K562 (cell line): ENCODE measurements at regions not wholly inside any gene's neighbourhood (a gene's known extent, or its start where the extent isn't known, plus 50 kb on each side); places are given as distances from the start of the nearest gene placed in this dataset.

Experiments used
- ATAC-seq: fragments of 200-7000 bp; cut with Tn5 transposase; 3 replicates; pipeline ENCODE4 v1.9.1; 2020; ENCODE audit warnings: moderate library complexity
- BruUV-seq: library from RNA; stranded (reverse); fragments of 400-500 nt; replicated peaks from 2 replicates; lab custom pipeline; 2021; lab: Mats Ljungman, UMichigan
- CTCF ChIA-PET: fragments of 300-600 bp; formaldehyde crosslinking; extraction: SDS; loops from one replicate; lab custom pipeline; 2021; ENCODE audit warnings: low intra/inter-chr PET ratio; lab: Yijun Ruan, JAX
- POLR2A ChIA-PET: fragments of 300-600, 350-650 bp; sonication (Branson Sonifier 250); formaldehyde crosslinking; extraction: SDS; loops from one replicate; lab custom pipeline; 2021; ENCODE audit warnings: antibody characterized with exemption, inconsistent platforms; lab: Yijun Ruan, JAX
- DNase-seq, 4 experiments: peaks; one replicate each; pipeline versions ENCODE4 v3.0.0 to v3.0.0-alpha.2; 2011 to 2018; ENCODE audit warnings: low spot score in 3 of 4, mixed read lengths in 3 of 4; ENCODE audit errors: extremely low read depth in 1 of 4
- FAIRE-seq: peaks from 2 replicates; lab custom pipeline; 2011; peaks lifted over from hg19 to GRCh38; lab: Jason Lieb, UNC
- H2AFZ ChIP-seq: 2 replicates; pipeline ENCODE4 v1.6.0; 2011; ENCODE audit warnings: low read depth, low read length, control low read depth, inconsistent platforms
- H3K27ac ChIP-seq: fragments of 200-600 bp; 3 replicates; pipeline ENCODE4 v1.8.0; 2011; ENCODE audit warnings: low read depth, mild to moderate bottlenecking, control low read depth, inconsistent platforms, low read length, moderate library complexity, mixed read lengths; ENCODE audit errors: extremely low read depth
- H3K27me3 ChIP-seq, 2 experiments: fragments of 300-600 bp in 1 of 2; 2 replicates in 1 of 2; 3 replicates in 1 of 2; pipeline versions ENCODE4 v1.6.0 to v1.8.0; 2011; ENCODE audit warnings: inconsistent platforms in 2 of 2, low read length in 2 of 2, mild to moderate bottlenecking in 1 of 2, mixed read lengths in 1 of 2, moderate library complexity in 1 of 2; ENCODE audit not compliant: control insufficient read depth in 2 of 2, insufficient read depth in 2 of 2
- H3K36me3 ChIP-seq: fragments of 300-600 bp; 3 replicates; pipeline ENCODE4 v1.8.0; 2011; ENCODE audit warnings: mild to moderate bottlenecking, low read length, inconsistent platforms; ENCODE audit not compliant: control insufficient read depth, insufficient read depth
- H3K4me1 ChIP-seq, 2 experiments: fragments of 200-600 bp in 1 of 2; replicated peaks in 1 of 2; 2 replicates in 1 of 2; 3 replicates in 1 of 2; pipeline versions ENCODE4 v1.5.1 to v1.8.0; 2011; ENCODE audit warnings: inconsistent platforms in 2 of 2, low read length in 2 of 2, mild to moderate bottlenecking in 1 of 2, mixed read lengths in 1 of 2, moderate library complexity in 1 of 2; ENCODE audit not compliant: control insufficient read depth in 2 of 2, insufficient read depth in 2 of 2
- H3K4me2 ChIP-seq: 2 replicates; pipeline ENCODE4 v1.6.1; 2011; ENCODE audit warnings: low read length, control low read depth, inconsistent platforms, mixed read lengths; ENCODE audit not compliant: insufficient read depth
- H3K4me3 ChIP-seq: fragments of 200-600 bp; sonication (generic), shearing (Covaris generic); 2 replicates; pipeline ENCODE4 v1.5.1; 2016; ENCODE audit warnings: control low read depth, inconsistent platforms
- H3K79me2 ChIP-seq: fragments of 200-600 bp; 3 replicates; pipeline ENCODE4 v1.8.0; 2011; ENCODE audit warnings: low read length, inconsistent platforms; ENCODE audit not compliant: control insufficient read depth, insufficient read depth
- H3K9ac ChIP-seq, 2 experiments: 2 replicates each; pipeline versions ENCODE4 v1.6.0 to v1.6.1; 2011; ENCODE audit warnings: low read depth in 2 of 2, low read length in 2 of 2, control low read depth in 1 of 2, inconsistent platforms in 1 of 2, mild to moderate bottlenecking in 1 of 2, mixed read lengths in 1 of 2; ENCODE audit not compliant: insufficient read depth in 1 of 2
- H3K9me1 ChIP-seq: one replicate; pipeline ENCODE4 v1.6.0; 2011; ENCODE audit warnings: inconsistent platforms, mild to moderate bottlenecking, low read length, moderate library complexity; ENCODE audit not compliant: control insufficient read depth, insufficient read depth
- H3K9me3 ChIP-seq: replicated peaks from 2 replicates; pipeline ENCODE4 v1.5.1; 2011; ENCODE audit warnings: low read depth, low read length, inconsistent platforms; ENCODE audit not compliant: control insufficient read depth, insufficient read depth
- H4K20me1 ChIP-seq: replicated peaks from 2 replicates; pipeline ENCODE4 v1.6.1; 2011; ENCODE audit warnings: low read length, inconsistent platforms, mixed read lengths; ENCODE audit not compliant: control insufficient read depth, insufficient read depth
- EZH2 ChIP-seq: IDR thresholded peaks from 2 replicates; pipeline ENCODE4 v1.6.1; 2012; ENCODE audit warnings: low read depth, mild to moderate bottlenecking, inconsistent platforms, low read length, borderline replicate concordance
- FOXA1 ChIP-seq: fragments of 450-650 bp; IDR thresholded peaks from 2 replicates; pipeline ENCODE4 v1.6.1; 2016; ENCODE audit warnings: mild to moderate bottlenecking, borderline replicate concordance
- GATAD2A ChIP-seq: fragments of 450-650 bp; IDR thresholded peaks from 2 replicates; pipeline ENCODE4 v1.6.1; 2017
- PHF20 ChIP-seq: fragments of 450-650 bp; IDR thresholded peaks from 2 replicates; pipeline ENCODE4 v1.6.1; 2018; ENCODE audit not compliant: partially characterized antibody
- ZNF212 ChIP-seq: fragments of 450-650 bp; formaldehyde crosslinking; IDR thresholded peaks from 2 replicates; pipeline ENCODE4 v1.4.0; 2020; ENCODE audit warnings: mild to moderate bottlenecking
- ZNF507 ChIP-seq: conservative IDR thresholded peaks from 2 replicates; pipeline ENCODE4 v1.6.1; 2017; ENCODE audit warnings: missing genetic modification characterization, missing compliant biosample characterization
- WGBS: fragments of 100-300 bp; shearing (Covaris generic); methylation state at CpG from one replicate; pipeline ENCODE4 v1.1.6; 2016; ENCODE audit warnings: low coverage, mixed read lengths; ENCODE audit not compliant: insufficient coverage; ENCODE audit errors: missing lambda C conversion rate; 5-methylcytosine and 5-hydroxymethylcytosine counted together
- in situ Hi-C: fragments of 300-500 bp; cut with MboI; formaldehyde crosslinking; loops from 4 replicates; pipeline ENCODE4 v1.15.0; 2018; ENCODE audit warnings: inconsistent platforms, mixed read lengths
- intact Hi-C: fragments of 100-400 bp; cut with micrococcal nuclease; formaldehyde crosslinking; loops from 2 replicates; pipeline ENCODE4 v1.14.2; 2022
- TF ChIP-seq, protein P1 (sequence below): fragments of 200-800 bp; sonication (Bioruptor generic); IDR thresholded peaks from 2 replicates; pipeline ENCODE4 v1.6.1; 2016; ENCODE audit warnings: missing genetic modification characterization, missing compliant biosample characterization
- TF ChIP-seq, protein P2 (sequence below), 2 experiments: IDR thresholded peaks; 2 replicates each; pipeline ENCODE4 v1.6.1; 2012; ENCODE audit warnings: improper control_type of control experiment in 2 of 2, low read depth in 2 of 2, low read length in 2 of 2, borderline replicate concordance in 1 of 2
- TF ChIP-seq, protein P3 (sequence below): fragments of 450-650 bp; formaldehyde crosslinking; IDR thresholded peaks from 2 replicates; pipeline ENCODE4 v1.4.0; 2022; ENCODE audit warnings: missing genetic modification characterization

DNA sequence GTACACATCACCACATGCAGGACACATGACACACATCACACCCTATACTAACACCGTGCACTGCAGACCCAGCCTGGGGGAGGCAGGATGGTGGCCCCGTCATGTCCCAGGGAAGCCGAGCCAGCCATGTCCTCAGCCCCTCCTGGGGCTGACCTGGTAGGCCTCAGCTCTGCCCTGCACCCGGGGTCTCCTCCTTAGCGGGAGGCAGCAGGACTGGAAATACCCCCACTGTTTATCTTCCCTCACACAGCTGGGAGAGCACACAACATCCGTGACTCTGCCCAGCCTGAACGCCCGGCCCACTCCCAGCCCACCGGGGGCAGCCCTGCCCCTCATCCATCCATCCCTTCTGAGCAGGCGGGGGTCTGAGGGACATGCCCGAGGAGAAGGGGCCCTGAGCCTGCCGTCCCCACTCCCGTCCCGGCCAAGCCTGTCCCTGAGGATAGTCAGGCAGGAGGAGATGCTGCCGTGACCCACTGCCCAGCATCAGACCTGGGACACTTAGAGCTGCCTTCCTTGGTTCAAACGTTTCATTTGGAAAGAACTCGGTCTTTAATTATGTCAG, 945.0 kb downstream of the BRD1 start:
- intact Hi-C loops: no loop called here
- H3K9ac ChIP-seq: no peak overlapping the region
- ATAC-seq (no peak), DNase-seq (no peak), FAIRE-seq (no peak)
- TF ChIP-seq EZH2 (no peak), ZNF212 (no peak), GATAD2A (no peak), FOXA1 (no peak), ZNF507 (no peak), PHF20 (no peak)
- TF ChIP-seq, protein P1, sequence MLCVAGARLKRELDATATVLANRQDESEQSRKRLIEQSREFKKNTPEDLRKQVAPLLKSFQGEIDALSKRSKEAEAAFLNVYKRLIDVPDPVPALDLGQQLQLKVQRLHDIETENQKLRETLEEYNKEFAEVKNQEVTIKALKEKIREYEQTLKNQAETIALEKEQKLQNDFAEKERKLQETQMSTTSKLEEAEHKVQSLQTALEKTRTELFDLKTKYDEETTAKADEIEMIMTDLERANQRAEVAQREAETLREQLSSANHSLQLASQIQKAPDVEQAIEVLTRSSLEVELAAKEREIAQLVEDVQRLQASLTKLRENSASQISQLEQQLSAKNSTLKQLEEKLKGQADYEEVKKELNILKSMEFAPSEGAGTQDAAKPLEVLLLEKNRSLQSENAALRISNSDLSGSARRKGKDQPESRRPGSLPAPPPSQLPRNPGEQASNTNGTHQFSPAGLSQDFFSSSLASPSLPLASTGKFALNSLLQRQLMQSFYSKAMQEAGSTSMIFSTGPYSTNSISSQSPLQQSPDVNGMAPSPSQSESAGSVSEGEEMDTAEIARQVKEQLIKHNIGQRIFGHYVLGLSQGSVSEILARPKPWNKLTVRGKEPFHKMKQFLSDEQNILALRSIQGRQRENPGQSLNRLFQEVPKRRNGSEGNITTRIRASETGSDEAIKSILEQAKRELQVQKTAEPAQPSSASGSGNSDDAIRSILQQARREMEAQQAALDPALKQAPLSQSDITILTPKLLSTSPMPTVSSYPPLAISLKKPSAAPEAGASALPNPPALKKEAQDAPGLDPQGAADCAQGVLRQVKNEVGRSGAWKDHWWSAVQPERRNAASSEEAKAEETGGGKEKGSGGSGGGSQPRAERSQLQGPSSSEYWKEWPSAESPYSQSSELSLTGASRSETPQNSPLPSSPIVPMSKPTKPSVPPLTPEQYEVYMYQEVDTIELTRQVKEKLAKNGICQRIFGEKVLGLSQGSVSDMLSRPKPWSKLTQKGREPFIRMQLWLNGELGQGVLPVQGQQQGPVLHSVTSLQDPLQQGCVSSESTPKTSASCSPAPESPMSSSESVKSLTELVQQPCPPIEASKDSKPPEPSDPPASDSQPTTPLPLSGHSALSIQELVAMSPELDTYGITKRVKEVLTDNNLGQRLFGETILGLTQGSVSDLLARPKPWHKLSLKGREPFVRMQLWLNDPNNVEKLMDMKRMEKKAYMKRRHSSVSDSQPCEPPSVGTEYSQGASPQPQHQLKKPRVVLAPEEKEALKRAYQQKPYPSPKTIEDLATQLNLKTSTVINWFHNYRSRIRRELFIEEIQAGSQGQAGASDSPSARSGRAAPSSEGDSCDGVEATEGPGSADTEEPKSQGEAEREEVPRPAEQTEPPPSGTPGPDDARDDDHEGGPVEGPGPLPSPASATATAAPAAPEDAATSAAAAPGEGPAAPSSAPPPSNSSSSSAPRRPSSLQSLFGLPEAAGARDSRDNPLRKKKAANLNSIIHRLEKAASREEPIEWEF (CRISPR knock-in tag): no peak
- TF ChIP-seq, protein P2, sequence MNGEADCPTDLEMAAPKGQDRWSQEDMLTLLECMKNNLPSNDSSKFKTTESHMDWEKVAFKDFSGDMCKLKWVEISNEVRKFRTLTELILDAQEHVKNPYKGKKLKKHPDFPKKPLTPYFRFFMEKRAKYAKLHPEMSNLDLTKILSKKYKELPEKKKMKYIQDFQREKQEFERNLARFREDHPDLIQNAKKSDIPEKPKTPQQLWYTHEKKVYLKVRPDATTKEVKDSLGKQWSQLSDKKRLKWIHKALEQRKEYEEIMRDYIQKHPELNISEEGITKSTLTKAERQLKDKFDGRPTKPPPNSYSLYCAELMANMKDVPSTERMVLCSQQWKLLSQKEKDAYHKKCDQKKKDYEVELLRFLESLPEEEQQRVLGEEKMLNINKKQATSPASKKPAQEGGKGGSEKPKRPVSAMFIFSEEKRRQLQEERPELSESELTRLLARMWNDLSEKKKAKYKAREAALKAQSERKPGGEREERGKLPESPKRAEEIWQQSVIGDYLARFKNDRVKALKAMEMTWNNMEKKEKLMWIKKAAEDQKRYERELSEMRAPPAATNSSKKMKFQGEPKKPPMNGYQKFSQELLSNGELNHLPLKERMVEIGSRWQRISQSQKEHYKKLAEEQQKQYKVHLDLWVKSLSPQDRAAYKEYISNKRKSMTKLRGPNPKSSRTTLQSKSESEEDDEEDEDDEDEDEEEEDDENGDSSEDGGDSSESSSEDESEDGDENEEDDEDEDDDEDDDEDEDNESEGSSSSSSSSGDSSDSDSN (IDR thresholded peaks at IDR 0.05; ENCODE audit: borderline replicate concordance in 1 of 2, low read depth in 2 of 2, low read length in 2 of 2): no peak
- TF ChIP-seq, protein P3, sequence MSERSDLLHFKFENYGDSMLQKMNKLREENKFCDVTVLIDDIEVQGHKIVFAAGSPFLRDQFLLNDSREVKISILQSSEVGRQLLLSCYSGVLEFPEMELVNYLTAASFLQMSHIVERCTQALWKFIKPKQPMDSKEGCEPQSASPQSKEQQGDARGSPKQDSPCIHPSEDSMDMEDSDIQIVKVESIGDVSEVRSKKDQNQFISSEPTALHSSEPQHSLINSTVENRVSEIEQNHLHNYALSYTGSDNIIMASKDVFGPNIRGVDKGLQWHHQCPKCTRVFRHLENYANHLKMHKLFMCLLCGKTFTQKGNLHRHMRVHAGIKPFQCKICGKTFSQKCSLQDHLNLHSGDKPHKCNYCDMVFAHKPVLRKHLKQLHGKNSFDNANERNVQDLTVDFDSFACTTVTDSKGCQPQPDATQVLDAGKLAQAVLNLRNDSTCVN (CRISPR knock-in tag): no peak
- H3K4me1 ChIP-seq: no peaks in the 10 kb centered on the region
- 2% methylated on average over 12 of the region's 17 CpGs for WGBS
- H2AFZ ChIP-seq: no peak overlapping the region
- H3K36me3 ChIP-seq: no peaks in the 10 kb centered on the region
- H3K27ac ChIP-seq: no peak overlapping the region
- no peaks in the 10 kb centered on the region for H3K9me1 ChIP-seq
- POLR2A ChIA-PET: no interaction called here
- CTCF ChIA-PET: no interaction called here
- no peak overlapping the region for H3K4me2 ChIP-seq
- H3K27me3 ChIP-seq: no peaks in the 10 kb centered on the region; a peak in 1 of 5 replicates
- H4K20me1 ChIP-seq: no peaks in the 10 kb centered on the region
- no peaks in the 10 kb centered on the region for H3K9me3 ChIP-seq
- no peaks in the 10 kb centered on the region for H3K79me2 ChIP-seq
- no TSS peak for BruUV-seq
- no peak overlapping the region for H3K4me3 ChIP-seq
- in situ Hi-C loops: no loop called here
